Thyroid gland (tissue), 4 donors: ENCODE measurements at regions not wholly inside any gene's neighbourhood (a gene's known extent, or its start where the extent isn't known, plus 50 kb on each side); places are given as distances from the start of the nearest gene placed in this dataset.
"Not testable (repeated sequence)": the region's sequence is repeated elsewhere in the genome, so short reads cannot be mapped to it uniquely, and the experiment has no call there.

Experiments used
- DNase-seq, 2 donors: peaks; one replicate each; pipeline ENCODE4 v3.0.0-alpha.2; 2019
- H3K27ac ChIP-seq, 3 donors: fragments of 200-600 bp; sonication (generic); 1 replicate in 2 of 3; 2 replicates in 1 of 3; pipeline ENCODE4 v1.5.1; 2016 to 2019; ENCODE audit warnings: mild to moderate bottlenecking in 1 of 3, moderate library complexity in 1 of 3
- H3K27me3 ChIP-seq: fragments of 200-600 bp; sonication (generic); one replicate; pipeline ENCODE4 v1.5.1; 2019
- H3K36me3 ChIP-seq, 2 donors: fragments of 200-600 bp; sonication (generic); one replicate each; pipeline ENCODE4 v1.5.1; 2016 to 2019
- H3K4me1 ChIP-seq, 2 donors: fragments of 200-600 bp; sonication (generic); one replicate each; pipeline ENCODE4 v1.5.1; 2017 to 2019
- H3K4me3 ChIP-seq, 3 donors: fragments of 200-600 bp; sonication (generic); replicated peaks in 1 of 3; 1 replicate in 2 of 3; 2 replicates in 1 of 3; pipeline ENCODE4 v1.5.1; 2016; ENCODE audit warnings: mild to moderate bottlenecking in 1 of 3
- H3K9me3 ChIP-seq: fragments of 200-600 bp; sonication (generic); one replicate; pipeline ENCODE4 v1.5.1; 2017
- POLR2A ChIP-seq, 2 donors: fragments of 450-650 bp; IDR thresholded peaks; one replicate each; pipeline ENCODE4 v1.6.1; 2017; ENCODE audit warnings: antibody characterized with exemption in 2 of 2, mild to moderate bottlenecking in 2 of 2, moderate library complexity in 1 of 2
- WGBS, 2 donors: methylation state at CpG; one replicate each; pipeline ENCODE4 v1.1.5; 2017; 5-methylcytosine and 5-hydroxymethylcytosine counted together
- intact Hi-C: fragments of 100-400 bp; cut with DNase I; formaldehyde crosslinking; loops from one replicate; pipeline ENCODE4 v1.15.1; 2023
- TF ChIP-seq, protein P1 (sequence below), 6 experiments: fragments of 200-600 bp in 3 of 6; fragments of 450-650 bp in 3 of 6; sonication (generic) in 3 of 6; IDR thresholded peaks; one replicate each; pipeline ENCODE4 v1.5.1; 2016 to 2019; ENCODE audit warnings: antibody characterized with exemption in 6 of 6, mild to moderate bottlenecking in 2 of 6, inconsistent platforms in 1 of 6, moderate library complexity in 1 of 6

DNA sequence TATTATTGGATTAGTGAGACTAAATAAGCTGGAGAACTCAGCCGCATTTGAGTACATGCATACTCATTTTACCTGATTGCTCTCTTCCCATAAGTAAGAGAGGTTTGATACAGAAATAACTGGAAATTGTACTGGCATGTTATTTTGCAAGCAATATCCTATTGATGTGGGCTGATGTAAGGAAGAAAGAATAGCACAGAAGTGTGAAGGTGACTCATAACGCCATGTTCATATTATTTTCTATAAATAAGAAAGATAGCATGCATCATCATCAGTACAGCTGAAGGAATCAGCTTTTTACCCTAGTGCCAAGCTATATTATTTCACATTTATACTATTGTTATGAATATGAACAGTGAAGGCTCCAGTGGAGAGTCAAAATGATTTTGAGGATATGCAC, 138.3 kb upstream of the FAM47A start:
- WGBS, 2 donors = 78 to 88% methylated on average over 2 of the region's 2 CpGs
- H3K9me3 ChIP-seq = no peaks in the 10 kb centered on the region
- TF ChIP-seq, protein P1, sequence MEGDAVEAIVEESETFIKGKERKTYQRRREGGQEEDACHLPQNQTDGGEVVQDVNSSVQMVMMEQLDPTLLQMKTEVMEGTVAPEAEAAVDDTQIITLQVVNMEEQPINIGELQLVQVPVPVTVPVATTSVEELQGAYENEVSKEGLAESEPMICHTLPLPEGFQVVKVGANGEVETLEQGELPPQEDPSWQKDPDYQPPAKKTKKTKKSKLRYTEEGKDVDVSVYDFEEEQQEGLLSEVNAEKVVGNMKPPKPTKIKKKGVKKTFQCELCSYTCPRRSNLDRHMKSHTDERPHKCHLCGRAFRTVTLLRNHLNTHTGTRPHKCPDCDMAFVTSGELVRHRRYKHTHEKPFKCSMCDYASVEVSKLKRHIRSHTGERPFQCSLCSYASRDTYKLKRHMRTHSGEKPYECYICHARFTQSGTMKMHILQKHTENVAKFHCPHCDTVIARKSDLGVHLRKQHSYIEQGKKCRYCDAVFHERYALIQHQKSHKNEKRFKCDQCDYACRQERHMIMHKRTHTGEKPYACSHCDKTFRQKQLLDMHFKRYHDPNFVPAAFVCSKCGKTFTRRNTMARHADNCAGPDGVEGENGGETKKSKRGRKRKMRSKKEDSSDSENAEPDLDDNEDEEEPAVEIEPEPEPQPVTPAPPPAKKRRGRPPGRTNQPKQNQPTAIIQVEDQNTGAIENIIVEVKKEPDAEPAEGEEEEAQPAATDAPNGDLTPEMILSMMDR (IDR thresholded peaks at IDR 0.05) = no peak
- TF ChIP-seq POLR2A (IDR thresholded peaks at IDR 0.05) = no peak
- H3K27me3 ChIP-seq = no peaks in the 10 kb centered on the region
- no peak overlapping the region for H3K27ac ChIP-seq
- H3K4me1 ChIP-seq = no peaks in the 10 kb centered on the region
- H3K36me3 ChIP-seq = no peaks in the 10 kb centered on the region
- intact Hi-C loops = no loop called here
- DNase-seq = no peak
- no peak overlapping the region for H3K4me3 ChIP-seq

- no peak for DNase-seq
- Histone ChIP-seq H3K9me3 (no peaks in the 10 kb centered on the region), H3K4me1 (no peaks in the 10 kb centered on the region), H3K27ac (no peak overlapping the region), H3K4me3 (no peak overlapping the region), H3K27me3 (no peaks in the 10 kb centered on the region), H3K36me3 (no peaks in the 10 kb centered on the region)
- TF ChIP-seq, protein P1 (IDR thresholded peaks at IDR 0.05) = no peak
- no peak for TF ChIP-seq POLR2A (IDR thresholded peaks at IDR 0.05)
- intact Hi-C loops = no loop called here
- WGBS, 2 donors = 76 to 77% methylated on average over 4 of the region's 4 CpGs
These were observed 106.8 kb upstream of the FAM47A start for GRCh38 chrX:34238896-34239295.

- DNase-seq, H3K36me3 ChIP-seq, H3K27me3 ChIP-seq, H3K4me3 ChIP-seq, H3K4me1 ChIP-seq, H3K27ac ChIP-seq, intact Hi-C loops, H3K9me3 ChIP-seq: not testable (repeated sequence)
- 72 to 75% methylated on average over 6 of the region's 6 CpGs for WGBS, 2 donors
These were observed 98.0 kb upstream of the FAM47A start for GRCh38 chrX:34230156-34230555.

DNA sequence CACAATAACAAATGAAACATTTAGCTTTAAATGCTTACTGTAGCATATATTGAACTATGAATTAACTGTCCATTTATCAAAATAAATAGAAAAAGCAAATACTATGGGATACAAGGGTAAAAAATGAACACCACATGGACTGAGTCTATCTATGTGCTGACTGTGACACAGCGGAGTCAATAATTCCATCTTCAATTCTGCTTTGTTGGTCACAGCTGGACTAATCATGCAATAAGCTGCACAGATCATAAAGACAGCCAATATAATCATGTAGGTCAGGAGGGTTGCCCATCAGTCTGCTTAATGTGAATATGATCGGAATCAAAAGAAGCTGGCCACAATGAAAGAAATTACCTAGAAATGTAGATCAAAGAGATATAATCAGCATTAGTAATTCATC, 95.7 kb upstream of the FAM47A start:
- WGBS, 2 donors = 96 to 97% methylated on average over 2 of the region's 2 CpGs
- H3K4me1 ChIP-seq = no peaks in the 10 kb centered on the region
- no peaks in the 10 kb centered on the region for H3K27me3 ChIP-seq
- DNase-seq = no peak
- TF ChIP-seq, protein P1 (IDR thresholded peaks at IDR 0.05) = no peak
- TF ChIP-seq POLR2A (IDR thresholded peaks at IDR 0.05) = no peak
- no peaks in the 10 kb centered on the region for H3K9me3 ChIP-seq
- H3K27ac ChIP-seq = no peak overlapping the region
- intact Hi-C loops = no loop called here
- H3K36me3 ChIP-seq = no peaks in the 10 kb centered on the region
- no peak overlapping the region for H3K4me3 ChIP-seq

DNA sequence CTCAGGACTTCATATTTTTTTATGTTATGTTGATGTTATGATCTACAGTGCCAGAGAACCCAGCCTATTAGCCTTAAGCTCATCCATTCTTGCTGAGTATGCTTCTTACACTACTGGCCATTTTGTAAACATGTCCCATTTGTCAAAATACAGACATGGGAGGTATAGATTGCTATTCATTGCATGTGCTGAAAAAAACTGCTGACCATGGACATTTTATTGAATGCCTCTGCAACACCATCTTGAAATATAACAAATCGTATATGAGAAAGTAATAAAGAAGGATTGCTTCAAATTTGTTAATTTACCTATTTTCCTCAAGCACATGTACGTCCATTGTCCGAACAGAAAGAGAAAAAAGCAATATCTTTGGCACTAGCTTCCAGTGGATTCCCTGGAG, 91.5 kb upstream of the FAM47A start:
- DNase-seq = no peak
- Histone ChIP-seq H3K9me3 (no peaks in the 10 kb centered on the region), H3K4me3 (no peak overlapping the region), H3K4me1 (no peaks in the 10 kb centered on the region), H3K27me3 (no peaks in the 10 kb centered on the region), H3K27ac (no peak overlapping the region), H3K36me3 (no peaks in the 10 kb centered on the region)
- TF ChIP-seq, protein P1 (IDR thresholded peaks at IDR 0.05) = no peak
- no peak for TF ChIP-seq POLR2A (IDR thresholded peaks at IDR 0.05)
- 56 to 87% methylated on average over 2 to 3 of the region's 3 CpGs for WGBS, 2 donors
- intact Hi-C loops = no loop called here

DNA sequence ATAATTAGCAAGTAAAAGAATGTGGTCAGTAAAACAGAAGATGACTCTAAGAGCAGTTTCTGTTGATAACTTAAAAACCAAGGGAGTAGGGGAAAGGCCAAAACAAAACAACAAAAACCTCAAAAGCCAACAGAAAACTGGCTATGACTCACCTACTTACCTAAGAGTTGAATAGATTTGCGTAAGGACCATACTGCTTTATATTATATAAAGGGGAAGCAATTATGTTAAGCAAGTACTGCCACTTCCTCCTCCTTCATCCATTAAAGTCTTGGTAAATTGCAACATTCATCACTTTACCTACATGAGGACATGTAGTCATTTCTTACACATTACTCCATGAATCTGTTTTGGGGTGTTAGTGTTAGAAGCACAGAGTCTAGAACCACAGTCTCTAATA, 85.9 kb upstream of the FAM47A start:
- 86 to 89% methylated on average over 1 of the region's 1 CpG for WGBS, 2 donors
- Histone ChIP-seq H3K27me3 (no peaks in the 10 kb centered on the region), H3K36me3 (no peaks in the 10 kb centered on the region), H3K4me3 (no peak overlapping the region), H3K27ac (no peak overlapping the region), H3K4me1 (no peaks in the 10 kb centered on the region), H3K9me3 (no peaks in the 10 kb centered on the region)
- intact Hi-C loops = no loop called here
- DNase-seq = no peak
- no peak for TF ChIP-seq POLR2A (IDR thresholded peaks at IDR 0.05)
- TF ChIP-seq, protein P1 (IDR thresholded peaks at IDR 0.05) = no peak
